B cell (primary cell): ENCODE measurements at regions not wholly inside any gene's neighbourhood (a gene's known extent, or its start where the extent isn't known, plus 50 kb on each side); places are given as distances from the start of the nearest gene placed in this dataset.

Experiments
- ATAC-seq: fragments of 200-7000 bp; cut with Tn5 transposase; one replicate; pipeline ENCODE4 v1.10.0; 2021; ENCODE audit warnings: low read depth, mild to moderate bottlenecking, moderate number of reproducible peaks, moderate library complexity
- CTCF ChIA-PET: fragments of 350-600 bp; sonication (Branson Sonifier 250); formaldehyde crosslinking; loops from one replicate; lab custom pipeline; 2021; ENCODE audit warnings: antibody characterized with exemption, inconsistent platforms; lab: Charles Lee
- POLR2A ChIA-PET: fragments of 350-600 bp; sonication (Branson Sonifier 250); formaldehyde crosslinking; loops from one replicate; lab custom pipeline; 2021; ENCODE audit warnings: antibody characterized with exemption; lab: Charles Lee
- DNase-seq: peaks from one replicate; pipeline ENCODE4 v3.0.0; 2013
- H2AFZ ChIP-seq: 2 replicates; pipeline ENCODE4 v1.6.1; 2012; ENCODE audit warnings: mild to moderate bottlenecking, low read depth, low read length; ENCODE audit not compliant: insufficient read depth, poor library complexity, severe bottlenecking
- H3K27ac ChIP-seq, 2 donors: 1 replicate in 1 of 2; 2 replicates in 1 of 2; pipeline ENCODE4 v1.5.1; 2012 to 2013; ENCODE audit warnings: low read length in 2 of 2, mild to moderate bottlenecking in 2 of 2, moderate library complexity in 1 of 2
- H3K27me3 ChIP-seq, 4 experiments: fragments of 200-600 bp in 1 of 4; sonication (generic) in 1 of 4; replicated peaks in 1 of 4; 1 replicate in 2 of 4; 2 replicates in 2 of 4; pipeline versions ENCODE4 v1.6.1 to v1.7.0; 2013 to 2016; ENCODE audit warnings: low read length in 3 of 4, mild to moderate bottlenecking in 2 of 4, mixed read lengths in 1 of 4, moderate library complexity in 1 of 4; ENCODE audit not compliant: insufficient read depth in 4 of 4, control insufficient read depth in 3 of 4; ENCODE audit errors: control extremely low read depth in 1 of 4
- H3K36me3 ChIP-seq, 2 experiments: replicated peaks in 1 of 2; 1 replicate in 1 of 2; 2 replicates in 1 of 2; pipeline versions ENCODE4 v1.6.1 to v1.7.1; 2013; ENCODE audit warnings: low read length in 1 of 2; ENCODE audit not compliant: insufficient read depth in 2 of 2, control insufficient read depth in 1 of 2; ENCODE audit errors: control extremely low read depth in 1 of 2, extremely low read depth in 1 of 2
- H3K4me1 ChIP-seq, 2 donors: fragments of 200-600 bp in 1 of 2; sonication (generic) in 1 of 2; 1 replicate in 1 of 2; 2 replicates in 1 of 2; pipeline versions ENCODE4 v1.5.1 to v1.6.1; 2013 to 2017; ENCODE audit warnings: low read length in 2 of 2; ENCODE audit not compliant: control insufficient read depth in 2 of 2, insufficient read depth in 2 of 2
- H3K4me2 ChIP-seq: replicated peaks from 2 replicates; pipeline ENCODE3; 2012; ENCODE audit warnings: mild to moderate bottlenecking, low read depth, low read length; ENCODE audit not compliant: poor library complexity, severe bottlenecking
- H3K4me3 ChIP-seq, 5 experiments: fragments of 200-600 bp in 1 of 5; sonication (generic) in 1 of 5; 1 replicate in 3 of 5; 2 replicates in 2 of 5; pipeline versions ENCODE4 v1.5.1 to v1.7.0; 2011 to 2016; ENCODE audit warnings: low read length in 4 of 5, mild to moderate bottlenecking in 4 of 5, low read depth in 2 of 5, control low read depth in 1 of 5, moderate library complexity in 1 of 5; ENCODE audit not compliant: insufficient read depth in 1 of 5; ENCODE audit errors: control extremely low read depth in 1 of 5, extremely low read depth in 1 of 5
- H3K79me2 ChIP-seq: fragments of 200-600 bp; sonication (generic); one replicate; pipeline ENCODE4 v1.6.0; 2016; ENCODE audit warnings: low read length; ENCODE audit not compliant: control insufficient read depth, insufficient read depth
- H3K9ac ChIP-seq: fragments of 200-600 bp; sonication (generic); 2 replicates; pipeline ENCODE4 v1.6.1; 2017; ENCODE audit warnings: mild to moderate bottlenecking, low read length, moderate library complexity
- H3K9me3 ChIP-seq, 3 donors: one replicate each; pipeline versions ENCODE4 v1.6.1 to v1.7.1; 2013; ENCODE audit warnings: low read length in 2 of 3; ENCODE audit not compliant: control insufficient read depth in 2 of 3, insufficient read depth in 1 of 3; ENCODE audit errors: control extremely low read depth in 1 of 3
- H4K20me1 ChIP-seq: 2 replicates; pipeline ENCODE4 v1.6.0; 2012; ENCODE audit warnings: mild to moderate bottlenecking, low read length; ENCODE audit not compliant: insufficient read depth, control insufficient read depth, poor library complexity, severe bottlenecking
- H3K27ac Mint-ChIP-seq: one replicate; pipeline ENCODE4 v1.8.0; 2021; ENCODE audit warnings: mixed read lengths
- H3K27me3 Mint-ChIP-seq: one replicate; pipeline ENCODE4 v1.8.0; 2021; ENCODE audit warnings: mixed read lengths
- H3K4me1 Mint-ChIP-seq: one replicate; pipeline ENCODE4 v1.8.0; 2021; ENCODE audit warnings: mixed read lengths
- H3K4me3 Mint-ChIP-seq: one replicate; pipeline ENCODE4 v1.8.0; 2021; ENCODE audit warnings: mixed read lengths
- H3K9me3 Mint-ChIP-seq: one replicate; pipeline ENCODE4 v1.8.0; 2022; ENCODE audit warnings: mixed read lengths; ENCODE audit not compliant: insufficient read depth
- CTCF ChIP-seq: fragments of 200-600 bp; IDR thresholded peaks from one replicate; pipeline ENCODE4 v1.8.0; 2022; ENCODE audit warnings: antibody characterized with exemption, mild to moderate bottlenecking
- EZH2 ChIP-seq: IDR thresholded peaks from 2 replicates; pipeline ENCODE4 v1.6.1; 2012; ENCODE audit warnings: borderline replicate concordance, low read depth, mild to moderate bottlenecking, moderate library complexity, low read length; ENCODE audit not compliant: insufficient read depth, poor library complexity, severe bottlenecking
- WGBS: methylation state at CpG from one replicate; pipeline ENCODE4 v1.1.5; 2013; ENCODE audit warnings: missing lambda C conversion rate; ENCODE audit not compliant: insufficient coverage; 5-methylcytosine and 5-hydroxymethylcytosine counted together
- intact Hi-C: fragments of 100-400 bp; cut with micrococcal nuclease; formaldehyde crosslinking; loops from one replicate; pipeline ENCODE4 v1.10.0; 2022

DNA sequence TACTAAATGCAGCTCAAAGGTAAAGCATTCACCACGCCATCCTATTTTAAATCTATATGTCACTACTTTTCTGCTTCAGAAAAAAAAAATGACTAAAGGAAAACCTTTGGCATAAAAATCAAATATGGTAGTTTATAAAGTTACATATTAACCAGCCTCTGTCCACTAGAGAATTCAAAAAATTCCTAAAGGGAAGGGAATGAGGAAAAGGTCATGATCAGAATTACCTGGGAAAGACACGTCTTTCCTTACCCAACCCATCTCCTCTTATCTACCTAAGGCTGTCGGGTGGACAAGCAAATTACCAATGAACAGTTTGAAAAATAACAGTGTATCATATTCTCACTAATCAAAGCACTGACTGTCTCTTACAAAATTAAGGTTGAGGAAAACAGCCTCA lies 100.7 kb upstream of the TMEM106B start:
- DNase-seq, result no peak
- Histone ChIP-seq H3K4me2 (no peak overlapping the region), H3K79me2 (no peaks in the 10 kb centered on the region), H3K36me3 (no peaks in the 10 kb centered on the region), H3K27me3 (peaks cover 0 to 10% (median 4%) of the 10 kb centered on the region in 4 experiments), H3K9me3 (no peaks in the 10 kb centered on the region), H2AFZ (no peak overlapping the region), H4K20me1 (no peaks in the 10 kb centered on the region), H3K27ac (no peak overlapping the region), H3K9ac (no peak overlapping the region), H3K4me3 (no peak overlapping the region), H3K4me1 (no peaks in the 10 kb centered on the region)
- Mint-ChIP-seq H3K9me3 (no peaks in the 10 kb centered on the region), H3K27ac (no peak overlapping the region), H3K4me1 (peaks cover 3% of the 10 kb centered on the region), H3K4me3 (no peak overlapping the region), H3K27me3 (peaks cover 45% of the 10 kb centered on the region)
- POLR2A ChIA-PET, result no interaction called here
- CTCF ChIA-PET, result no interaction called here
- no peak for ATAC-seq
- intact Hi-C loops, result no loop called here
- TF ChIP-seq CTCF (no peak), EZH2 (no peak)
- WGBS, result no CpG with 5 or more reads among the region's 3 CpGs

DNA sequence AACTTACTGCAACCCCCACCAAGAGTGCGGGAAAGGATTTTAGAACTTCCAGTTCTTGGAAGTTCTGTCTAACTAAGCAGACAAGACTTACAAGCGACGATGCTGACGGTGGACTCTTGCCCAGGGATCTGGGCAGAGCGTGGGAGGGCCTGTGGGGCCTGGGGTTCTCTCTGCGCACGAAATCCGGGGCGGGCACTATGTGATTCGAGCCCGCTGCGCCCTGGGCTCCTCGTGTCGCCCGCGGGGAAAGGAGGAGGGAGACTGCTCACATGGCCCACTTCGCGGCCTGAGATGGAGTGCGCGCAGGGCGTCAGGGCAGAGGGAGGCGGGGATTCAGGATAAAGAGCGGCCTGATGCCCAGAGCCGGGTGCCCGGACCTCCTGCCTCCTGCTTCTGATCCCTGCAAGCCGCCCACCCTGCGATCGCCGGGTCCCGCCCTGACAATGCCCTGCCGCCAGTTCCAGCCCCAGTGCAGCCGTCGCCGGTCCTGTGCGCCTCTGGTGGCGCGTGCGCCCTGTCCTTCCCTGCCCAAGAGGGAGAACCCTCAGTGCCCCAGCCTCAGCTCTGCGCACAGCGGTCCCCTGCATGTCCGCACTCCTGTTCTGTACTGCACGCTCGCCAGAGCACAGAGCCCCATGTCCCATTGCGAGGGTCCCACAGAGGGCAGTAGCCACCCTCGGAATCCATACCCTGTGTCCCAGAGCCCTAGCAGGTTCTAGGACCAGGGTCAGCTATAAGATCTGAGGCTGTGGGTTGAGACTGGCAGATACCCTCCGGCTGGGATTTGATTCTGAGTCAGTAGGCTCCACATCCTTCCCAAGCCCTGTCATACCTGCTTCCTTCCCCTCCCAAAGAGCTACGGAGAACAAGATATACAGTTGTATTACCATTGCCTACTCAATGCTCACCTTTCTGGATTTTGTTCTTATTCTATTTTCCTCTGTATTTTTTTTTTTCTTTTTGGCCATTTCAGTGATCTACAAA lies 99.4 kb upstream of the TMEM106B start:
- H3K27ac ChIP-seq, result no peak overlapping the region
- Mint-ChIP-seq H3K27me3 (peaks cover 45% of the 10 kb centered on the region), H3K27ac (no peak overlapping the region), H3K4me3 (no peak overlapping the region), H3K9me3 (no peaks in the 10 kb centered on the region), H3K4me1 (peaks cover 3% of the 10 kb centered on the region)
- H3K9me3 ChIP-seq, result no peaks in the 10 kb centered on the region
- peak overlapping the region; percentile 25 for H2AFZ ChIP-seq
- DNase-seq (no peak), ATAC-seq (no peak)
- no peaks in the 10 kb centered on the region for H4K20me1 ChIP-seq
- H3K36me3 ChIP-seq, result no peaks in the 10 kb centered on the region
- intact Hi-C loops, result no loop called here
- ChIA-PET POLR2A (no interaction called here), CTCF (no interaction called here)
- H3K27me3 ChIP-seq, result peaks cover 0 to 10% (median 4%) of the 10 kb centered on the region in 4 experiments
- no peak overlapping the region for H3K4me3 ChIP-seq
- WGBS, result 9% methylated on average over 46 of the region's 47 CpGs
- H3K9ac ChIP-seq, result no peak overlapping the region
- H3K79me2 ChIP-seq, result no peaks in the 10 kb centered on the region
- no peaks in the 10 kb centered on the region for H3K4me1 ChIP-seq
- no peak overlapping the region for H3K4me2 ChIP-seq
- no peak for TF ChIP-seq EZH2
